ENCODE measurements at regions not wholly inside any gene's neighbourhood (a gene's known extent, or its start where the extent isn't known, plus 50 kb on each side); places are given as distances from the start of the nearest gene placed in this dataset.

GRCh38 chr2:33665039-33665438 is 65.9 kb upstream of the FAM98A start:
- TF ChIP-seq CTCF (IDR thresholded peaks at IDR 0.05; ENCODE audit: low read depth, low read length, missing control alignments), result no peak
- no peak overlapping the region for H3K4me3 ChIP-seq (replicated peaks; ENCODE audit: low read depth, low read length)
- DNase-seq (ENCODE audit: extremely low read depth, low read depth), result no peak

GRCh38 chr2:33660416-33661123 is 61.5 kb upstream of the FAM98A start:
- TF ChIP-seq CTCF (IDR thresholded peaks at IDR 0.05; ENCODE audit: low read depth, low read length, missing control alignments), result no peak
- no peak overlapping the region for H3K4me3 ChIP-seq (replicated peaks; ENCODE audit: low read depth, low read length)
- no peak for DNase-seq (ENCODE audit: extremely low read depth, low read depth)

- H3K4me3 ChIP-seq (replicated peaks; ENCODE audit: low read depth, low read length), result no peak overlapping the region
- DNase-seq (ENCODE audit: extremely low read depth, low read depth), result no peak
- TF ChIP-seq CTCF (IDR thresholded peaks at IDR 0.05; ENCODE audit: low read depth, low read length, missing control alignments), result no peak
These were observed 56.7 kb upstream of the FAM98A start for GRCh38 chr2:33655626-33656320.

GRCh38 chr2:33652830-33653229 is 53.7 kb upstream of the FAM98A start:
- no peak overlapping the region for H3K4me3 ChIP-seq (replicated peaks; ENCODE audit: low read depth, low read length)
- TF ChIP-seq CTCF (IDR thresholded peaks at IDR 0.05; ENCODE audit: low read depth, low read length, missing control alignments), result no peak
- no peak for DNase-seq (ENCODE audit: extremely low read depth, low read depth)

- H3K4me3 ChIP-seq (replicated peaks; ENCODE audit: low read depth, low read length), result no peak overlapping the region
- no peak for DNase-seq (ENCODE audit: extremely low read depth, low read depth)
- TF ChIP-seq CTCF (IDR thresholded peaks at IDR 0.05; ENCODE audit: low read depth, low read length, missing control alignments), result no peak
These were observed 51.1 kb upstream of the FAM98A start for GRCh38 chr2:33650171-33650570.

Data from HFF-Myc (cell line).